ENCODE measurements at regions not wholly inside any gene's neighbourhood (a gene's known extent, or its start where the extent isn't known, plus 50 kb on each side); places are given as distances from the start of the nearest gene placed in this dataset.

- H3K27ac ChIP-seq: no peak overlapping the region
- no peak for TF ChIP-seq CTCF (conservative IDR thresholded peaks at IDR 0.05)
Observed at GRCh38 chr20:39795401-39796272, 833.5 kb downstream of the DHX35 start.

GRCh38 chr20:39792334-39792733 is 830.2 kb downstream of the DHX35 start:
- H3K27ac ChIP-seq: no peak overlapping the region
- no peak for TF ChIP-seq CTCF (conservative IDR thresholded peaks at IDR 0.05)

- TF ChIP-seq CTCF (conservative IDR thresholded peaks at IDR 0.05): no peak
- no peak overlapping the region for H3K27ac ChIP-seq
Observed at GRCh38 chr20:39789411-39789810, 827.3 kb downstream of the DHX35 start.

- H3K27ac ChIP-seq: no peak overlapping the region
- TF ChIP-seq CTCF (conservative IDR thresholded peaks at IDR 0.05): no peak
Observed at GRCh38 chr20:39785252-39785917, 823.2 kb downstream of the DHX35 start.

GRCh38 chr20:39784693-39785092 is 822.5 kb downstream of the DHX35 start:
- no peak for TF ChIP-seq CTCF (conservative IDR thresholded peaks at IDR 0.05)
- no peak overlapping the region for H3K27ac ChIP-seq

GRCh38 chr20:39778847-39779604 is 816.9 kb downstream of the DHX35 start:
- TF ChIP-seq CTCF (conservative IDR thresholded peaks at IDR 0.05): peak; percentile 33
- no peak overlapping the region for H3K27ac ChIP-seq

GRCh38 chr20:39778431-39778830 is 816.3 kb downstream of the DHX35 start:
- no peak for TF ChIP-seq CTCF (conservative IDR thresholded peaks at IDR 0.05)
- H3K27ac ChIP-seq: no peak overlapping the region

Measured in VCaP (cell line).